GM23338 (cell line): ENCODE measurements at regions not wholly inside any gene's neighbourhood (a gene's known extent, or its start where the extent isn't known, plus 50 kb on each side); places are given as distances from the start of the nearest gene placed in this dataset.

Experiments
- ATAC-seq: fragments of 200-7000 bp; cut with Tn5 transposase; 3 replicates; pipeline ENCODE4 v1.9.1; 2020
- DNase-seq: peaks from one replicate; pipeline ENCODE4 v3.0.0-alpha.2; 2015; ENCODE audit warnings: low spot score
- H2AFZ ChIP-seq: fragments of 200-600 bp; sonication (generic); 2 replicates; pipeline ENCODE4 v1.8.0; 2016; ENCODE audit warnings: antibody characterized with exemption, mild to moderate bottlenecking, moderate library complexity
- H3F3A ChIP-seq: fragments of 200-600 bp; sonication (generic); replicated peaks from 2 replicates; pipeline ENCODE4 v1.8.0; 2017; ENCODE audit warnings: antibody characterized with exemption, mixed run types, low read depth
- H3K27ac ChIP-seq: fragments of 200-600 bp; sonication (generic); 2 replicates; pipeline ENCODE4 v1.6.1; 2016; ENCODE audit warnings: low read depth
- H3K27me3 ChIP-seq: fragments of 200-600 bp; sonication (generic); 2 replicates; pipeline ENCODE4 v1.8.0; 2016; ENCODE audit warnings: mild to moderate bottlenecking, mixed run types, moderate library complexity; ENCODE audit not compliant: insufficient read depth
- H3K36me3 ChIP-seq: fragments of 200-600 bp; sonication (generic); 2 replicates; pipeline ENCODE4 v1.8.0; 2016; ENCODE audit warnings: mild to moderate bottlenecking; ENCODE audit not compliant: insufficient read depth
- H3K4me1 ChIP-seq: fragments of 200-600 bp; sonication (generic); 2 replicates; pipeline ENCODE4 v1.8.0; 2016; ENCODE audit warnings: mild to moderate bottlenecking, moderate library complexity; ENCODE audit not compliant: insufficient read depth
- H3K4me2 ChIP-seq: fragments of 200-600 bp; sonication (generic); 2 replicates; pipeline ENCODE4 v1.7.1; 2017; ENCODE audit warnings: mixed run types
- H3K4me3 ChIP-seq: fragments of 200-600 bp; sonication (generic); 2 replicates; pipeline ENCODE4 v1.6.1; 2016; ENCODE audit warnings: mixed run types
- H3K79me2 ChIP-seq: fragments of 200-600 bp; sonication (generic); replicated peaks from 2 replicates; pipeline ENCODE4 v1.8.0; 2017; ENCODE audit warnings: mild to moderate bottlenecking; ENCODE audit not compliant: insufficient read depth
- H3K9me2 ChIP-seq: fragments of 200-600 bp; sonication (generic); 2 replicates; pipeline ENCODE4 v1.8.0; 2017; ENCODE audit not compliant: insufficient read depth
- H4K20me1 ChIP-seq: fragments of 200-600 bp; sonication (generic); replicated peaks from 2 replicates; pipeline ENCODE4 v1.8.0; 2017; ENCODE audit warnings: mild to moderate bottlenecking; ENCODE audit not compliant: insufficient read depth
- H3K27ac Mint-ChIP-seq: 2 replicates; pipeline ENCODE4 v1.8.0; 2020; ENCODE audit warnings: inconsistent platforms, mild to moderate bottlenecking, moderate library complexity, mixed read lengths
- H3K27me3 Mint-ChIP-seq: 3 replicates; pipeline ENCODE4 v1.8.0; 2022; ENCODE audit warnings: low read depth, mild to moderate bottlenecking, moderate library complexity, mixed read lengths, inconsistent platforms; ENCODE audit not compliant: insufficient read depth, poor library complexity
- H3K36me3 Mint-ChIP-seq: 3 replicates; pipeline ENCODE4 v1.8.0; 2021; ENCODE audit warnings: low read depth, mild to moderate bottlenecking, inconsistent platforms, moderate library complexity, mixed read lengths
- H3K4me1 Mint-ChIP-seq: 3 replicates; pipeline ENCODE4 v1.8.0; 2020; ENCODE audit warnings: mild to moderate bottlenecking, inconsistent platforms, mixed read lengths
- H3K4me3 Mint-ChIP-seq: 3 replicates; pipeline ENCODE4 v1.8.0; 2021; ENCODE audit warnings: moderate library complexity, mild to moderate bottlenecking, inconsistent platforms, mixed read lengths
- H3K9me3 Mint-ChIP-seq: 3 replicates; pipeline ENCODE4 v1.8.0; 2020; ENCODE audit warnings: moderate library complexity, mild to moderate bottlenecking, inconsistent platforms, mixed read lengths
- CREB1 ChIP-seq: fragments of 250-450 bp; sonication (Bioruptor Pico); IDR thresholded peaks from 2 replicates; pipeline ENCODE4 v1.5.0; 2020; ENCODE audit warnings: low read depth, mild to moderate bottlenecking, moderate library complexity
- CTCF ChIP-seq, 2 experiments: fragments of 200-600 bp in 1 of 2; sonication (generic) in 1 of 2; conservative IDR thresholded peaks; 2 replicates each; pipeline versions ENCODE4 v1.5.1 to v1.6.1; 2016 to 2017; ENCODE audit warnings: antibody characterized with exemption in 2 of 2, low read depth in 2 of 2, mild to moderate bottlenecking in 2 of 2, moderate library complexity in 1 of 2
- EZH2 ChIP-seq: fragments of 200-600 bp; sonication (generic); IDR thresholded peaks from one replicate; pipeline ENCODE4 v1.8.0; 2017; ENCODE audit warnings: antibody characterized with exemption, mild to moderate bottlenecking, low read depth; ENCODE audit not compliant: unreplicated experiment
- EZH2phosphoT487 ChIP-seq: fragments of 200-600 bp; sonication (generic); IDR thresholded peaks from one replicate; pipeline ENCODE4 v1.8.1; 2018; ENCODE audit warnings: antibody characterized with exemption; ENCODE audit not compliant: unreplicated experiment
- JUNB ChIP-seq: IDR thresholded peaks from one replicate; pipeline ENCODE4 v1.6.1; 2016; ENCODE audit warnings: antibody characterized with exemption; ENCODE audit not compliant: unreplicated experiment
- NANOG ChIP-seq: IDR thresholded peaks from 2 replicates; pipeline ENCODE4 v1.6.1; 2016; ENCODE audit warnings: antibody characterized with exemption, borderline replicate concordance
- POLR2AphosphoS5 ChIP-seq: IDR thresholded peaks from 2 replicates; pipeline ENCODE4 v1.6.1; 2016; ENCODE audit warnings: antibody characterized with exemption, low read depth
- REST ChIP-seq: IDR thresholded peaks from one replicate; pipeline ENCODE4 v1.6.1; 2018; ENCODE audit warnings: antibody characterized with exemption; ENCODE audit not compliant: unreplicated experiment
- ZNF114 ChIP-seq: fragments of 250-450 bp; sonication (Bioruptor Pico); IDR thresholded peaks from 2 replicates; pipeline ENCODE4 v1.5.0; 2020; ENCODE audit warnings: mild to moderate bottlenecking, moderate library complexity
- ZNF462 ChIP-seq: fragments of 250-450 bp; sonication (Bioruptor Pico); IDR thresholded peaks from 2 replicates; pipeline ENCODE4 v1.5.0; 2020; ENCODE audit warnings: mild to moderate bottlenecking, moderate library complexity

GRCh38 chr5:52587131-52587530 lies 200.6 kb upstream of the ITGA1 start (continued):
- no peak for TF ChIP-seq ZNF462 (CRISPR knock-in tag)
- no peak for TF ChIP-seq POLR2AphosphoS5
- no peak for TF ChIP-seq REST

- H3K27me3 ChIP-seq, result no peaks in the 10 kb centered on the region
- no peak overlapping the region for H3K4me2 ChIP-seq
- ATAC-seq (no peak), DNase-seq (no peak)
- H3K36me3 ChIP-seq, result no peaks in the 10 kb centered on the region
- no peaks in the 10 kb centered on the region for H3K79me2 ChIP-seq
- H2AFZ ChIP-seq, result no peak overlapping the region
- Mint-ChIP-seq H3K4me3 (no peak overlapping the region), H3K27ac (no peak overlapping the region), H3K9me3 (peaks cover 5% of the 10 kb centered on the region; the same call in 1 of the 3 replicates), H3K36me3 (no peaks in the 10 kb centered on the region), H3K27me3 (no peaks in the 10 kb centered on the region), H3K4me1 (peaks cover 5% of the 10 kb centered on the region; the same call in 2 of the 3 replicates)
- no peaks in the 10 kb centered on the region for H4K20me1 ChIP-seq
- no peaks in the 10 kb centered on the region for H3F3A ChIP-seq
- no peak overlapping the region for H3K4me3 ChIP-seq
- 0 out of 2 replicates have a peak, but pooled peaks cover 9% of the 10 kb centered on the region for H3K9me2 ChIP-seq
- no peak overlapping the region for H3K27ac ChIP-seq
- H3K4me1 ChIP-seq, result no peaks in the 10 kb centered on the region
- TF ChIP-seq ZNF114 (CRISPR knock-in tag) (no peak), CTCF (conservative IDR thresholded peaks at IDR 0.05; ENCODE audit: low read depth in 2 of 2) (no peak), CREB1 (CRISPR knock-in tag) (no peak), NANOG (no peak), EZH2 (no peak), JUNB (no peak), EZH2phosphoT487 (no peak)
Observed at GRCh38 chr5:52597625-52598024, 190.1 kb upstream of the ITGA1 start.
